HL-60 (cell line): ENCODE measurements at regions not wholly inside any gene's neighbourhood (a gene's known extent, or its start where the extent isn't known, plus 50 kb on each side); places are given as distances from the start of the nearest gene placed in this dataset.

Source experiments
- CTCF ChIP-seq: IDR thresholded peaks from one replicate; pipeline ENCODE4 v1.5.1; 2011; ENCODE audit warnings: low read length, control low read depth, inconsistent platforms; ENCODE audit not compliant: insufficient read depth
- GABPA ChIP-seq: IDR thresholded peaks from 2 replicates; pipeline ENCODE4 v1.6.1; 2012; ENCODE audit warnings: low read depth
- POLR2AphosphoS5 ChIP-seq: IDR thresholded peaks from 2 replicates; pipeline ENCODE4 v1.6.1; 2012; ENCODE audit warnings: low read depth

- TF ChIP-seq CTCF: no peak
- no peak for TF ChIP-seq GABPA
- TF ChIP-seq POLR2AphosphoS5: no peak
Observed at GRCh38 chr11:98559961-98560360, 460.8 kb upstream of the CNTN5 start.
